ENCODE measurements at regions not wholly inside any gene's neighbourhood (a gene's known extent, or its start where the extent isn't known, plus 50 kb on each side); places are given as distances from the start of the nearest gene placed in this dataset.

DNA sequence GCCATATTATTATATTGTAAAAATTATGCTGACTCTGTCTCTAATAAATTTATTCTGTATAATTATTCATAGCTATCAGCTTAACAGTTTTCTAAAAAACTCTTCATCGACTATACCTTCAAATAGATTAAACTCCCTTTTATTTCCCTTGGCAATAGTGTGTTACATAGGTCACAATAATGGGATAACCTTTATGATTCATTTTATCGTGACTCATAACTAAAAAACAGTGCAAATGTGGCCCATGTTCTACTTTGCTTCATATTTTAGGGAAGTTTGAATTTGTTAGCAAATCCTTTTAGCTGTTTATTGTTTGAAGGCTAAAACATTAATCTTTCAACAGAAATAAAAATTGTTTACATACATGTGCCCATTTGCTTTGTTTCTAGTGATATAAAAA lies 783.2 kb upstream of the CDH2 start:
- TF ChIP-seq, protein P1, sequence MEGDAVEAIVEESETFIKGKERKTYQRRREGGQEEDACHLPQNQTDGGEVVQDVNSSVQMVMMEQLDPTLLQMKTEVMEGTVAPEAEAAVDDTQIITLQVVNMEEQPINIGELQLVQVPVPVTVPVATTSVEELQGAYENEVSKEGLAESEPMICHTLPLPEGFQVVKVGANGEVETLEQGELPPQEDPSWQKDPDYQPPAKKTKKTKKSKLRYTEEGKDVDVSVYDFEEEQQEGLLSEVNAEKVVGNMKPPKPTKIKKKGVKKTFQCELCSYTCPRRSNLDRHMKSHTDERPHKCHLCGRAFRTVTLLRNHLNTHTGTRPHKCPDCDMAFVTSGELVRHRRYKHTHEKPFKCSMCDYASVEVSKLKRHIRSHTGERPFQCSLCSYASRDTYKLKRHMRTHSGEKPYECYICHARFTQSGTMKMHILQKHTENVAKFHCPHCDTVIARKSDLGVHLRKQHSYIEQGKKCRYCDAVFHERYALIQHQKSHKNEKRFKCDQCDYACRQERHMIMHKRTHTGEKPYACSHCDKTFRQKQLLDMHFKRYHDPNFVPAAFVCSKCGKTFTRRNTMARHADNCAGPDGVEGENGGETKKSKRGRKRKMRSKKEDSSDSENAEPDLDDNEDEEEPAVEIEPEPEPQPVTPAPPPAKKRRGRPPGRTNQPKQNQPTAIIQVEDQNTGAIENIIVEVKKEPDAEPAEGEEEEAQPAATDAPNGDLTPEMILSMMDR (IDR thresholded peaks at IDR 0.05; ENCODE audit: low read depth, low read length), result no peak
- no peak for DNase-seq (ENCODE audit: extremely low read depth, low read depth)

DNA sequence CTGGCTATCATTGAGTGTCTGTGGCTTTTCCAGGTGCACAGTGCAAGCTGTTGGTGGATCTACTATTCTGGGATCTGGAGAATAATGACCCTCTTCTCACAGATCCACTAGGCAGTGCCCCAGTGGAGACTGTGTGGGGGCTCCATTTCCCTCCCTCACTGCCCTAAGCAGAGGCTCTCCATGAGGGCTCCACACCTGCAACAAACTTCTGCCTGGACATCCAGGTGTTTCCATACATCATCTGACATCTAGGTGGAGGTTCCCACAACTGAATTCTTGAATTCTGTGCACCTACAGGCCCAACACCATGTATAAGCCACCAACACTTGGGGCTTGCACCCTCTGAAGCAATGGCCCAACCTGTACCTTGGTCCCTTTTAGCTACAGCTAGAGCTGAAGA lies 775.4 kb upstream of the CDH2 start:
- TF ChIP-seq, protein P1 (IDR thresholded peaks at IDR 0.05; ENCODE audit: low read depth, low read length), result no peak
- DNase-seq (ENCODE audit: extremely low read depth, low read depth), result no peak

DNA sequence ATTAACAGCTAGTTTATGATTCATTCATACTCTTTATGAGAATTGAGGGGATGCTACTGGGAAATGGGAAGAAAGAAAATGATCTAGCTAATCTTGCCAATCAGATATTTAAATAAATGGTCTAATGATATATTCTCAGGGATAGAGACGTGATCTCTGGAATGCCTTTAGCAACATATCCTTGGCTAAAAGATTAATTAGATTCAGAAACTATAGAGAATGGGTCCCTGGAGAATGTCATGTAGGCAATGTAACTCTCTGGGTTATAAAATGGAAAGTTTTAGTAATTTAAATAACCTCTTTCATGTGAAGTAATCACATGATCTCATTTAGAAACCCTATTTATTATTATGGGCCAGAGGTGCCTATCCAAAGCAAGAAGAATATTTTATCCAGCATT lies 771.0 kb upstream of the CDH2 start:
- TF ChIP-seq, protein P1 (IDR thresholded peaks at IDR 0.05; ENCODE audit: low read depth, low read length), result no peak
- DNase-seq (ENCODE audit: extremely low read depth, low read depth), result no peak

DNA sequence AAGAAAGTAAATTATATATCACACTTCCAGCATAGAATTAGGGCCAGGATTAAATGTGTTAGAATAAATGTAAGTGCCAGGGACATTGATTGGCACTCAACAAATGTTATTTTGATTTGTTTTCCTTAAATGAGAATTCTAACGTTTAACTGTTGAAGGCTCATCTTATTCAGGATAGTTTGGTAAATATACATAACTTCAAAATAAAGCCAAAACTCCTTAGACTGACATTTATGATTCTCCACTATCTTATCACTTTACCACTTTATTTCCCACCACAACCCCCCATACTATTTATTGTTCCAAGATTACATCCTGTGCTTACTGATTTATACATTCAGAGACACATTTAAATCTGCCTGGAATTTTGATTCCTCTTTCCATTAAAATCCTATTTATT lies 769.5 kb upstream of the CDH2 start:
- TF ChIP-seq, protein P1 (IDR thresholded peaks at IDR 0.05; ENCODE audit: low read depth, low read length), result no peak

DNA sequence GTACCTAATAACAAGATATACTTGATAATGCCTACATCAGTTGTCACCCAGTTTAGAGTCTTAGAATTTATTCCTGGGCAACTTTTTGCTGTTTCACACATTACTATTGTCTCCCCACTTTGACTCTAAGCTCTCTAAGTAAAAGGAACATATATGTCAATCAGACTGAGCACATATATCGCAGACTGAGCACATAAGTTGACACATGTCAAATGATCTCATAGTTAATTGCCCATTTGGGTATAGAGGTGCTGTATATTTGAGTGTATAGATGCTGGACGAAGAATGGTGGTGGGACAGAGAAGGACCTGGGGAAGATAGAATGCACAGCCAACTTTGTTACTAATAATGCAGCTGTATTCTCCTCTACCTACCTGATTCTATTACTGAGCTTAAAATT lies 746.0 kb upstream of the CDH2 start:
- DNase-seq (ENCODE audit: extremely low read depth, low read depth), result no peak
- TF ChIP-seq, protein P1 (IDR thresholded peaks at IDR 0.05; ENCODE audit: low read depth, low read length), result no peak

More for the DNA sequence above, 769.5 kb upstream of the CDH2 start:
- DNase-seq (ENCODE audit: extremely low read depth, low read depth), result no peak

DNA sequence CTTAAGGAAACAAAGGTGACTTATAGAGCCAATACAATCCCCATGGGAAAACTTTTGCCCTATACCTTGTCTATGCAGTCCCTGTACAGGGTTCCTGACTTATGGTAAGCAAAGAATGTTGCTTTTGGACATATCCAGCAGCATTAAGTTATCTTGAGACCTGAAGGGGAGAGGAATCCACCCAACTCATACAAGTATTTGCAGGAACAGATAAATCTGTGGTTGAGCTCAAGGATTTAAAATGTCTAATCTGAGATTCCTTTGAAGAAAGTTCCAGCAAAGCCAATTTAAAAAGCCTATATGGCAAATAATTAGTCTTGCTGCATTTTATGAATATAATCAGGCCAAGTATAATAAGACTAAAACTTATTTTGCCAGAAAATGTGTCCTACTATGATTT lies 739.5 kb upstream of the CDH2 start:
- TF ChIP-seq, protein P1 (IDR thresholded peaks at IDR 0.05; ENCODE audit: low read depth, low read length), result no peak
- DNase-seq (ENCODE audit: extremely low read depth, low read depth), result no peak

DNA sequence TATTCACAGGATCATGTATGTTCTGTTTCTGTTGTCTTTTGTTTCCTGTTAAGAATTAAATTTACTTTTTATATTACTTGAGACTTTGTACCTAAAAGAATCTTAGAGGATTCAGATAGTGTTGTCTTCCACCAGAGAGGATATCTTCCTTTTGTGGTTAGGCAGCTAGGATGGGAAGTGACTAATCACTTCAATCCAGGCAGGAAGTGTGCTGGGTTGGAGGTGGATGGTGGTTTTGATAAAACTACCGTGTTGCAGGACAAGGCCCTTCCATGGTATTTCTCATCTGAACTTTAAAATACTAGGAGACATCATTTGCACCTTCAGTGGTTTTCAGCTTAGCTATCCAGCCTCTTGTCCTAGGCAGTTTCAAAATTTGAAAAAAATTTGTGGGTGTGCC lies 728.6 kb upstream of the CDH2 start:
- TF ChIP-seq, protein P1 (IDR thresholded peaks at IDR 0.05; ENCODE audit: low read depth, low read length), result no peak

More for the DNA sequence above, 728.6 kb upstream of the CDH2 start:
- no peak for DNase-seq (ENCODE audit: extremely low read depth, low read depth)
